Amniotic epithelial cell (primary cell): ENCODE measurements at regions not wholly inside any gene's neighbourhood (a gene's known extent, or its start where the extent isn't known, plus 50 kb on each side); places are given as distances from the start of the nearest gene placed in this dataset.
"Not testable (repeated sequence)": the region's sequence is repeated elsewhere in the genome, so short reads cannot be mapped to it uniquely, and the experiment has no call there.

Experiments
- DNase-seq: peaks from one replicate; pipeline ENCODE4 v3.0.0-alpha.2; 2010; ENCODE audit warnings: low read depth

GRCh38 chr14:103186909-103187586 lies 63.8 kb downstream of the TNFAIP2 start:
- DNase-seq = no peak

GRCh38 chr14:103187911-103188310 lies 64.7 kb downstream of the TNFAIP2 start:
- DNase-seq = no peak

- peak; percentile 50 for DNase-seq
These were observed 65.7 kb downstream of the TNFAIP2 start for GRCh38 chr14:103188810-103189480.

- no peak for DNase-seq
These were observed 66.5 kb downstream of the TNFAIP2 start for GRCh38 chr14:103189481-103190470.

GRCh38 chr14:103190741-103191140 lies 67.5 kb downstream of the TNFAIP2 start:
- no peak for DNase-seq

- no peak for DNase-seq
These were observed 68.6 kb downstream of the TNFAIP2 start for GRCh38 chr14:103191844-103192243.

GRCh38 chr14:103192246-103192840 lies 69.1 kb downstream of the TNFAIP2 start:
- no peak for DNase-seq

GRCh38 chr14:103192861-103193260 lies 69.6 kb downstream of the TNFAIP2 start:
- DNase-seq = not testable (repeated sequence)

- not testable (repeated sequence) for DNase-seq
These were observed 70.2 kb downstream of the TNFAIP2 start for GRCh38 chr14:103193491-103193890.

GRCh38 chr14:103194256-103195045 lies 71.2 kb downstream of the TNFAIP2 start:
- peak; percentile 93 for DNase-seq

- no peak for DNase-seq
These were observed 72.8 kb downstream of the TNFAIP2 start for GRCh38 chr14:103195828-103196615.

GRCh38 chr14:103196716-103197115 lies 73.5 kb downstream of the TNFAIP2 start:
- no peak for DNase-seq

- DNase-seq = peak; percentile 98
These were observed 75.2 kb downstream of the TNFAIP2 start for GRCh38 chr14:103198131-103199105.

- peak; percentile 91 for DNase-seq
These were observed 75.9 kb downstream of the TNFAIP2 start for GRCh38 chr14:103199124-103199523.

- no peak for DNase-seq
These were observed 78.5 kb downstream of the TNFAIP2 start for GRCh38 chr14:103201801-103202200.

GRCh38 chr14:103204852-103205540 lies 81.7 kb downstream of the TNFAIP2 start:
- peak; percentile 98 for DNase-seq

GRCh38 chr14:103205541-103205906 lies 82.3 kb downstream of the TNFAIP2 start:
- DNase-seq = peak; percentile 46

- peak; percentile 82 for DNase-seq
These were observed 82.8 kb downstream of the TNFAIP2 start for GRCh38 chr14:103206023-103206481.
